ENCODE measurements at regions not wholly inside any gene's neighbourhood (a gene's known extent, or its start where the extent isn't known, plus 50 kb on each side); places are given as distances from the start of the nearest gene placed in this dataset.

DNA sequence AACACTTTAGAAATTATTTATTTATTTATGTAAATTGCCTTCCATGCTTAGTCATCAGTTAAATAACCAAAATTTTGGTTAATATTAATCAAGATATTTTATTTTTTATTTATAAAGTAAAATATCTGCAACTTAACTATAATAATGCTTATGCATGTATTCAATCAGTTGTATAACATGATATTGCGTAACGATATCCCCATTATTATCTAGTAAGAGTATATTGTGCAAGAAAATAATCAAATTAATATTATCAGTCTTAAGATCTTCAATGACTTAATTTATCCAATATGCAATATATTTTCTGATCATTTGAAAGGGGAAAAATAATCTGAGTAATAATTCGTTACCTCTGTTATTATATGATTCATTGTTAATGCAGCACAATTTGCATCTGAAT is 596.7 kb downstream of the GABRG1 start:
- no peak overlapping the region for H3K9ac ChIP-seq (ENCODE audit: low read length)
- H4K91ac ChIP-seq (ENCODE audit: low read depth, low read length) = no peak overlapping the region
- H3K9me3 ChIP-seq (ENCODE audit: insufficient read depth, low read depth, low read length) = peaks cover 10% of the 10 kb centered on the region
- no peak overlapping the region for H2BK120ac ChIP-seq (ENCODE audit: insufficient read depth, low read length, poor library complexity)
- H3K14ac ChIP-seq (ENCODE audit: low read length) = no peak overlapping the region
- no peaks in the 10 kb centered on the region for H3K27me3 ChIP-seq (ENCODE audit: insufficient read depth, low read length)
- no peak overlapping the region for H3K4me3 ChIP-seq (ENCODE audit: low read depth, low read length)
- no peak overlapping the region for H3K4me2 ChIP-seq (ENCODE audit: low read length)
- H2AFZ ChIP-seq (ENCODE audit: insufficient read depth, low read length, poor library complexity) = no peak overlapping the region
- H2AK5ac ChIP-seq (ENCODE audit: low read length) = no peak overlapping the region
- no peak overlapping the region for H3K27ac ChIP-seq (ENCODE audit: low read depth, low read length)
- no peak overlapping the region for H2BK12ac ChIP-seq (ENCODE audit: low read length)
- no peak overlapping the region for H3K23ac ChIP-seq (ENCODE audit: low read length)
- H4K12ac ChIP-seq (ENCODE audit: low read depth, low read length) = no peak overlapping the region
- peaks cover 0 to 2% of the 10 kb centered on the region in 2 experiments for H3K36me3 ChIP-seq (ENCODE audit: control insufficient read depth in 1 of 2, insufficient read depth in 2 of 2, low read length in 2 of 2)
- no CpG with 5 or more reads among the region's 3 CpGs for WGBS (ENCODE audit: extremely low coverage, insufficient coverage, insufficient read length)
- no peak for DNase-seq
- no peaks in the 10 kb centered on the region for H3K79me1 ChIP-seq (ENCODE audit: low read length)
- H3K4me1 ChIP-seq (ENCODE audit: control insufficient read depth in 1 of 2, insufficient read depth in 2 of 2, low read length in 2 of 2) = no peaks in the 10 kb centered on the region
- no peak overlapping the region for H2BK5ac ChIP-seq (ENCODE audit: low read depth, low read length, poor library complexity)
- H4K8ac ChIP-seq (ENCODE audit: low read depth, low read length) = no peak overlapping the region
- H3K18ac ChIP-seq (ENCODE audit: low read length) = no peak overlapping the region
- H3K4ac ChIP-seq (ENCODE audit: low read depth, low read length) = no peak overlapping the region
- no peaks in the 10 kb centered on the region for H3K79me2 ChIP-seq (ENCODE audit: control insufficient read depth, insufficient read depth, low read length, poor library complexity)

DNA sequence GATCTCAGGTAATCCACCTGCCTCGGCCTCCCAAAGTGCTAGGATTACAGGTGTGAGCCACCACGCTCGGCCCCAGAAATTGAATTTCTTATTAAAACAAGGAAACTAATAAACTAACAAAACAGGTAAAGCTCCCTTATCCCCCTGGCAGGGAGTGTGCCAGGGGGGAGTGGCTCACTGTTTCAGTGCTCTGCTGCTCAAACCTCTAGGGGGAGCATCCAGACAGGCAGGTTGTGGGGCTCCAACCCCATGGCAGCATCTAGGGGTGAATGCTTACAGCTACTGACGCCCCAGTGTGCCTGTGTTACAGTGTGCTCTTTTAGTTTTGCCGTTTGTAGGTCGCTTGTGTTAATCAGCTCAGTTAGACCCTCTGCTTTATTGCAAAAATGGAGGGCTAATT is 605.0 kb downstream of the GABRG1 start:
- Histone ChIP-seq H3K27ac (ENCODE audit: low read depth, low read length) (no peak overlapping the region), H2BK120ac (ENCODE audit: insufficient read depth, low read length, poor library complexity) (no peak overlapping the region), H3K4me3 (ENCODE audit: low read depth, low read length) (no peak overlapping the region), H3K18ac (ENCODE audit: low read length) (no peak overlapping the region), H3K79me2 (ENCODE audit: control insufficient read depth, insufficient read depth, low read length, poor library complexity) (no peaks in the 10 kb centered on the region), H2AFZ (ENCODE audit: insufficient read depth, low read length, poor library complexity) (no peak overlapping the region), H2BK5ac (ENCODE audit: low read depth, low read length, poor library complexity) (no peak overlapping the region), H4K8ac (ENCODE audit: low read depth, low read length) (no peak overlapping the region), H4K91ac (ENCODE audit: low read depth, low read length) (no peak overlapping the region), H3K23ac (ENCODE audit: low read length) (no peak overlapping the region), H4K12ac (ENCODE audit: low read depth, low read length) (no peak overlapping the region), H3K27me3 (ENCODE audit: insufficient read depth, low read length) (no peaks in the 10 kb centered on the region), H3K4me1 (ENCODE audit: control insufficient read depth in 1 of 2, insufficient read depth in 2 of 2, low read length in 2 of 2) (no peaks in the 10 kb centered on the region), H2BK12ac (ENCODE audit: low read length) (no peak overlapping the region), H2AK5ac (ENCODE audit: low read length) (no peak overlapping the region), H3K14ac (ENCODE audit: low read length) (no peak overlapping the region), H3K9me3 (ENCODE audit: insufficient read depth, low read depth, low read length) (no peaks in the 10 kb centered on the region), H3K9ac (ENCODE audit: low read length) (no peak overlapping the region), H3K4ac (ENCODE audit: low read depth, low read length) (no peak overlapping the region), H3K4me2 (ENCODE audit: low read length) (no peak overlapping the region), H3K79me1 (ENCODE audit: low read length) (no peaks in the 10 kb centered on the region), H3K36me3 (ENCODE audit: control insufficient read depth in 1 of 2, insufficient read depth in 2 of 2, low read length in 2 of 2) (no peaks in the 10 kb centered on the region)
- no CpG with 5 or more reads among the region's 6 CpGs for WGBS (ENCODE audit: extremely low coverage, insufficient coverage, insufficient read length)
- no peak for DNase-seq

DNA sequence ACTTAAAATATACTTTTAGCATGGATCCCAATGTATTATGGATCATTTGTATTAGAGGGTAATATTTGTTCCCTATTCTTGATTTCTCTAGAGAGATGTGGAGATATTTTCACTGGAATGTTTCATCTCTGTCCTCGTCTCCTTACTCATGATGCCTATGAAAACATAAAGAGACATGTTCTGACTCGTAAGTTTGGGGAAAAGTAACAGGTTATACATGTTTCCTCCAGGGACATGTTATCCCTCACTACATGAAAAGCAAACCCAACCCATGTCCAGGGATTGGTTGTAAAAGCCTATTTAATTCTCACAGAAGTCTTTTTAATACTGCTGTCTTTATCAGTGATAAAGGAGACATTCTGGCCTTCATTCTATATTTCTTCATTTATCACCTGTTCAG is 621.4 kb downstream of the GABRG1 start:
- no peak overlapping the region for H2BK120ac ChIP-seq (ENCODE audit: insufficient read depth, low read length, poor library complexity)
- no peak overlapping the region for H4K91ac ChIP-seq (ENCODE audit: low read depth, low read length)
- H3K9ac ChIP-seq (ENCODE audit: low read length) = no peak overlapping the region
- no peaks in the 10 kb centered on the region for H3K36me3 ChIP-seq (ENCODE audit: control insufficient read depth in 1 of 2, insufficient read depth in 2 of 2, low read length in 2 of 2)
- no peak overlapping the region for H3K23ac ChIP-seq (ENCODE audit: low read length)
- DNase-seq = no peak
- H3K27ac ChIP-seq (ENCODE audit: low read depth, low read length) = no peak overlapping the region
- no peaks in the 10 kb centered on the region for H3K27me3 ChIP-seq (ENCODE audit: insufficient read depth, low read length)
- no peak overlapping the region for H4K8ac ChIP-seq (ENCODE audit: low read depth, low read length)
- no peak overlapping the region for H4K12ac ChIP-seq (ENCODE audit: low read depth, low read length)
- no peaks in the 10 kb centered on the region for H3K4me1 ChIP-seq (ENCODE audit: control insufficient read depth in 1 of 2, insufficient read depth in 2 of 2, low read length in 2 of 2)
- H2BK5ac ChIP-seq (ENCODE audit: low read depth, low read length, poor library complexity) = no peak overlapping the region
- H3K79me2 ChIP-seq (ENCODE audit: control insufficient read depth, insufficient read depth, low read length, poor library complexity) = no peaks in the 10 kb centered on the region
- H3K18ac ChIP-seq (ENCODE audit: low read length) = no peak overlapping the region
- H3K14ac ChIP-seq (ENCODE audit: low read length) = no peak overlapping the region
- H3K79me1 ChIP-seq (ENCODE audit: low read length) = no peaks in the 10 kb centered on the region
- no peaks in the 10 kb centered on the region for H3K9me3 ChIP-seq (ENCODE audit: insufficient read depth, low read depth, low read length)
- H3K4me2 ChIP-seq (ENCODE audit: low read length) = no peak overlapping the region
- no CpG with 5 or more reads among the region's 2 CpGs for WGBS (ENCODE audit: extremely low coverage, insufficient coverage, insufficient read length)
- no peak overlapping the region for H3K4me3 ChIP-seq (ENCODE audit: low read depth, low read length)
- no peak overlapping the region for H3K4ac ChIP-seq (ENCODE audit: low read depth, low read length)
- H2AK5ac ChIP-seq (ENCODE audit: low read length) = no peak overlapping the region
- no peak overlapping the region for H2BK12ac ChIP-seq (ENCODE audit: low read length)
- H2AFZ ChIP-seq (ENCODE audit: insufficient read depth, low read length, poor library complexity) = no peak overlapping the region

DNA sequence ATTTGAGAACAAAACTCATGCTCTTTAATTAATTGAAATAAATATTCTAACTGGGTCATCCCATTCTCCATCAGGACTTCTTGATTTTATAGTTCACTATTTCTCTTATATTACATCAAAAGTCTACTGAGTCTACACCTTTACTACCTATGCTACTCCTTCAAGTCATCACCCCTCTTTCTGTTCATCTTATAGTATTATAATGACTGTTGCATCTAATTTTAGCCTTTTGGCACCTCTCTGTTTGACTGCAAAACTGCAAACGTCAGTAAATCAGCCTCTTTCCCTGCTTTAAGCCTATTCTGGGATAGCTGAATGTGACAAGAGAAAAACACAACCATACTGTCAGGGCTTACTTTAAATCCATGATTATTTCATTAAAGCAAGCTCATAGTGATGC is 639.1 kb downstream of the GABRG1 start:
- Histone ChIP-seq H3K79me2 (ENCODE audit: control insufficient read depth, insufficient read depth, low read length, poor library complexity) (no peaks in the 10 kb centered on the region), H2AK5ac (ENCODE audit: low read length) (no peak overlapping the region), H2AFZ (ENCODE audit: insufficient read depth, low read length, poor library complexity) (no peak overlapping the region), H3K14ac (ENCODE audit: low read length) (no peak overlapping the region), H2BK12ac (ENCODE audit: low read length) (no peak overlapping the region), H3K27ac (ENCODE audit: low read depth, low read length) (no peak overlapping the region), H2BK5ac (ENCODE audit: low read depth, low read length, poor library complexity) (no peak overlapping the region), H3K18ac (ENCODE audit: low read length) (no peak overlapping the region), H3K4me3 (ENCODE audit: low read depth, low read length) (no peak overlapping the region), H2BK120ac (ENCODE audit: insufficient read depth, low read length, poor library complexity) (no peak overlapping the region), H4K12ac (ENCODE audit: low read depth, low read length) (no peak overlapping the region), H3K4me1 (ENCODE audit: control insufficient read depth in 1 of 2, insufficient read depth in 2 of 2, low read length in 2 of 2) (no peaks in the 10 kb centered on the region), H4K8ac (ENCODE audit: low read depth, low read length) (no peak overlapping the region), H3K9me3 (ENCODE audit: insufficient read depth, low read depth, low read length) (no peaks in the 10 kb centered on the region), H4K91ac (ENCODE audit: low read depth, low read length) (no peak overlapping the region), H3K4ac (ENCODE audit: low read depth, low read length) (no peak overlapping the region), H3K27me3 (ENCODE audit: insufficient read depth, low read length) (no peaks in the 10 kb centered on the region), H3K79me1 (ENCODE audit: low read length) (no peaks in the 10 kb centered on the region), H3K23ac (ENCODE audit: low read length) (no peak overlapping the region), H3K9ac (ENCODE audit: low read length) (no peak overlapping the region), H3K4me2 (ENCODE audit: low read length) (no peak overlapping the region), H3K36me3 (ENCODE audit: control insufficient read depth in 1 of 2, insufficient read depth in 2 of 2, low read length in 2 of 2) (no peaks in the 10 kb centered on the region)
- DNase-seq = no peak
- WGBS (ENCODE audit: extremely low coverage, insufficient coverage, insufficient read length) = no CpG with 5 or more reads among the region's 1 CpG

Data from trophoblast cell (in vitro differentiated cells and primary cell).